ENCODE measurements at regions not wholly inside any gene's neighbourhood (a gene's known extent, or its start where the extent isn't known, plus 50 kb on each side); places are given as distances from the start of the nearest gene placed in this dataset.

GRCh38 chr2:239732666-239733010 is 292.5 kb downstream of the NDUFA10 start:
- TF ChIP-seq SIN3A (IDR thresholded peaks at IDR 0.05; ENCODE audit: borderline replicate concordance, insufficient read depth, low read length): no peak
- no peak for TF ChIP-seq POLR2AphosphoS5 (IDR thresholded peaks at IDR 0.05; ENCODE audit: low read depth, low read length)
- TF ChIP-seq TAF1 (IDR thresholded peaks at IDR 0.05; ENCODE audit: borderline replicate concordance, insufficient read depth, low read length): no peak
- no peak for TF ChIP-seq REST (IDR thresholded peaks at IDR 0.05; ENCODE audit: insufficient read depth in 1 of 2, low read depth in 2 of 2, low read length in 2 of 2)
